HepG2 (cell line): ENCODE measurements at regions not wholly inside any gene's neighbourhood (a gene's known extent, or its start where the extent isn't known, plus 50 kb on each side); places are given as distances from the start of the nearest gene placed in this dataset.

ENCODE experiments used
- HCFC1 ChIP-seq: fragments of 150-350 bp; IDR thresholded peaks from 2 replicates; pipeline ENCODE4 v1.6.1; 2014; ENCODE audit warnings: low read depth, low read length
- HIVEP1 ChIP-seq: sonication (generic); formaldehyde crosslinking; IDR thresholded peaks from 2 replicates; pipeline ENCODE4 v1.4.0; 2020; ENCODE audit warnings: mild to moderate bottlenecking, missing genetic modification reagents
- KDM5B ChIP-seq: sonication (generic); formaldehyde crosslinking; IDR thresholded peaks from 2 replicates; pipeline ENCODE4 v1.4.0; 2020; ENCODE audit warnings: missing genetic modification reagents, mild to moderate bottlenecking, borderline replicate concordance
- NFIB ChIP-seq: sonication (generic); formaldehyde crosslinking; IDR thresholded peaks from 2 replicates; pipeline ENCODE4 v1.9.0; 2021; ENCODE audit warnings: missing genetic modification reagents, mild to moderate bottlenecking, borderline replicate concordance
- RNF2 ChIP-seq: fragments of 450-650 bp; conservative IDR thresholded peaks from 2 replicates; pipeline ENCODE4 v1.6.1; 2016; ENCODE audit warnings: low read depth

- TF ChIP-seq RNF2 = no peak
- TF ChIP-seq HIVEP1 (CRISPR knock-in tag) = no peak
- TF ChIP-seq KDM5B (CRISPR knock-in tag) = no peak
- no peak for TF ChIP-seq HCFC1
- TF ChIP-seq NFIB (CRISPR knock-in tag) = no peak
Observed at GRCh38 chr5:112687306-112687705, 50.4 kb upstream of the APC start.
